Lower leg skin (tissue), 4 donors: ENCODE measurements at regions not wholly inside any gene's neighbourhood (a gene's known extent, or its start where the extent isn't known, plus 50 kb on each side); places are given as distances from the start of the nearest gene placed in this dataset.
"Not testable (repeated sequence)": the region's sequence is repeated elsewhere in the genome, so short reads cannot be mapped to it uniquely, and the experiment has no call there.

Experiments used
- DNase-seq, 2 donors: peaks; one replicate each; pipeline ENCODE4 v3.0.0-alpha.2; 2019; ENCODE audit warnings: low spot score in 2 of 2
- H3K4me3 ChIP-seq: fragments of 200-600 bp; sonication (generic); 2 replicates; pipeline ENCODE4 v1.5.1; 2017; ENCODE audit warnings: mild to moderate bottlenecking, low read depth; ENCODE audit not compliant: poor library complexity, severe bottlenecking
- POLR2A ChIP-seq, 2 donors: fragments of 450-650 bp; IDR thresholded peaks; one replicate each; pipeline ENCODE4 v1.6.1; 2016 to 2017; ENCODE audit warnings: antibody characterized with exemption in 2 of 2, mild to moderate bottlenecking in 1 of 2, moderate library complexity in 1 of 2
- WGBS, 2 donors: methylation state at CpG; one replicate each; pipeline ENCODE4 v1.1.5; 2018; 5-methylcytosine and 5-hydroxymethylcytosine counted together
- intact Hi-C: fragments of 100-400 bp; cut with DNase I; formaldehyde crosslinking; loops from one replicate; pipeline ENCODE4 v1.15.0; 2023; ENCODE audit warnings: low total_unique reads
- TF ChIP-seq, protein P1 (sequence below), 3 donors: fragments of 450-650 bp; IDR thresholded peaks; one replicate each; pipeline ENCODE4 v1.5.1; 2016; ENCODE audit warnings: antibody characterized with exemption in 3 of 3, mild to moderate bottlenecking in 3 of 3, moderate library complexity in 2 of 3

DNA sequence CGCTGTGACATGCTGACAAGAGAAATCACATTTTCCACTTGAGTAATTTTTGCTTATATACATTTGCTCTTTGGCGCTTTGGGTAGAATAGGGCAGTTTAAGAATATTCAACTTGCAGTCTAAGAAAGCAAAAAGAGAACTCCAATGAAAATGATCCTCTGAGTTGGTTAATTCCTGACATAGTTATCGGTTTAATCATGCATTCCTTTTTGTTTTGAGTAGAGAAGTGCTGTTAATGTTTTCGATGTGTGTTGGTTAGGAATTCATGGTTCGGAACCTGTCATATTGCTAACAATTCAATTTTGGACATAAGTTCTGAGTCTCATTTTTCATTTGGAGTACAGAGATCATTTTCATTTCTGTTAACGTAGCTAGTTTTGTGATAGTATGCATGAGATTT, 700.6 kb upstream of the PITX2 start:
- WGBS, 2 donors = 67 to 71% methylated on average over 6 of the region's 6 CpGs
- intact Hi-C loops = no loop called here
- H3K4me3 ChIP-seq = no peak overlapping the region
- TF ChIP-seq, protein P1, sequence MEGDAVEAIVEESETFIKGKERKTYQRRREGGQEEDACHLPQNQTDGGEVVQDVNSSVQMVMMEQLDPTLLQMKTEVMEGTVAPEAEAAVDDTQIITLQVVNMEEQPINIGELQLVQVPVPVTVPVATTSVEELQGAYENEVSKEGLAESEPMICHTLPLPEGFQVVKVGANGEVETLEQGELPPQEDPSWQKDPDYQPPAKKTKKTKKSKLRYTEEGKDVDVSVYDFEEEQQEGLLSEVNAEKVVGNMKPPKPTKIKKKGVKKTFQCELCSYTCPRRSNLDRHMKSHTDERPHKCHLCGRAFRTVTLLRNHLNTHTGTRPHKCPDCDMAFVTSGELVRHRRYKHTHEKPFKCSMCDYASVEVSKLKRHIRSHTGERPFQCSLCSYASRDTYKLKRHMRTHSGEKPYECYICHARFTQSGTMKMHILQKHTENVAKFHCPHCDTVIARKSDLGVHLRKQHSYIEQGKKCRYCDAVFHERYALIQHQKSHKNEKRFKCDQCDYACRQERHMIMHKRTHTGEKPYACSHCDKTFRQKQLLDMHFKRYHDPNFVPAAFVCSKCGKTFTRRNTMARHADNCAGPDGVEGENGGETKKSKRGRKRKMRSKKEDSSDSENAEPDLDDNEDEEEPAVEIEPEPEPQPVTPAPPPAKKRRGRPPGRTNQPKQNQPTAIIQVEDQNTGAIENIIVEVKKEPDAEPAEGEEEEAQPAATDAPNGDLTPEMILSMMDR (IDR thresholded peaks at IDR 0.05) = no peak
- no peak for TF ChIP-seq POLR2A (IDR thresholded peaks at IDR 0.05)
- DNase-seq = no peak

DNA sequence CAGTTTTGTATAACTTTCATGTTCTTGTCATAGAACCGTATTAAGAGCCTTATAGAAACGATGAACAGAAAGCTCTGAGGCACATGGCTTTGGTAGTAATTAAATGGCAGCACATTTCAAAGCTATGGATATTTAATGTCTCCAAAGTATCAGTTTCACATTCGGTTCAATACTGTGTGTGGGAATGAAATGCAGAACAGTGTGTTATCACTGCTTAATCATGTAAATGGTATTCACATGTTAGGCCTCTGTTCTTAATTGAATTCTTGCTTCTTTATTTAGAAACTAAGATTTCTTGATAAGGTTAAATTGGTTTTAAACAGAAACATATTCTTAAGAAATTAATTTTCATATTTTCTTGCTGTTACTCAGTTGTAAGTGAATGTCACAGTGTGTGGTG, 701.0 kb upstream of the PITX2 start:
- H3K4me3 ChIP-seq = no peak overlapping the region
- no peak for DNase-seq
- 75 to 76% methylated on average over 3 of the region's 3 CpGs for WGBS, 2 donors
- intact Hi-C loops = no loop called here
- TF ChIP-seq POLR2A (IDR thresholded peaks at IDR 0.05) = no peak
- TF ChIP-seq, protein P1 (IDR thresholded peaks at IDR 0.05) = no peak

DNA sequence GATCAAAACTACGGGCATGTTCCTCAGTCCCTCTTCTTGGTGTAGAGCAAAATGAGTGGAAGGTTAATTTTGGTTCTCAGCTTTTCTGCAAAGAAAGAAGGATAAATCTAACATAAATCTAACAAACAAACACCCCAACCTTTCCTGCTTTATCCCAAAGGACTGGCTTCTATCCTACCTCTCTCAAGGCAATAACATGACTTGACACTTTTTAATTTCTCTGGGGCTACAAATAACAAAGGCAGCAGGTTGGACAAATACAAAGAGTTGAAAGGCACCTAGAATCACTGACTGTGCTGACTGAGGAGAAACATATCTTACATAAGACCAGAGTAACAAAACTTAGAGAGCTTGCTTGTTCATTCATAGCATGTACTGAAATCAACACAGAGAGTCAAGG, 703.6 kb upstream of the PITX2 start:
- DNase-seq = no peak
- intact Hi-C loops = no loop called here
- TF ChIP-seq, protein P1 (IDR thresholded peaks at IDR 0.05) = no peak
- no peak for TF ChIP-seq POLR2A (IDR thresholded peaks at IDR 0.05)
- 80 to 94% methylated on average over 1 of the region's 1 CpG for WGBS, 2 donors
- H3K4me3 ChIP-seq = no peak overlapping the region

DNA sequence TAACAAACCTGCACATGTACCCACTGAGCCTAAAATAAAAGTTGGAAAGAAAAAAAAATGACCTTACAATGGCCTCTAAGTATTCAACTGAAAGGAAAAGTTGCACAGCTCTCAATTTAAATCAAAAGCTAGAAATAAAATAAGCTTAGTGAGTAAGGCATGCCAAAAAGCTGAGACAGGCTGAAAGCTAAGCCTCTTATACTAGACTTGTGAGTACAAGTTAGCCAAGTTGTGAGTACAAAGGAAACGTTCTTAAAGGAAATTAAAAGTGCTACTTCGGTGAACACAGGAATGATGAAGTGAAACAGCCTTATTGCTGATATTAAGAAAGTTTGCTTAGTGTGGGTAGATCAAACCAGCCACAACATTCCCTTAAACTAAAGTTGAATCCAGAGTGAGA, 707.9 kb upstream of the PITX2 start:
- TF ChIP-seq, protein P1 (IDR thresholded peaks at IDR 0.05) = no peak
- TF ChIP-seq POLR2A (IDR thresholded peaks at IDR 0.05) = no peak
- 30 to 38% methylated on average over 2 of the region's 2 CpGs for WGBS, 2 donors
- no peak for DNase-seq
- intact Hi-C loops = no loop called here
- no peak overlapping the region for H3K4me3 ChIP-seq

DNA sequence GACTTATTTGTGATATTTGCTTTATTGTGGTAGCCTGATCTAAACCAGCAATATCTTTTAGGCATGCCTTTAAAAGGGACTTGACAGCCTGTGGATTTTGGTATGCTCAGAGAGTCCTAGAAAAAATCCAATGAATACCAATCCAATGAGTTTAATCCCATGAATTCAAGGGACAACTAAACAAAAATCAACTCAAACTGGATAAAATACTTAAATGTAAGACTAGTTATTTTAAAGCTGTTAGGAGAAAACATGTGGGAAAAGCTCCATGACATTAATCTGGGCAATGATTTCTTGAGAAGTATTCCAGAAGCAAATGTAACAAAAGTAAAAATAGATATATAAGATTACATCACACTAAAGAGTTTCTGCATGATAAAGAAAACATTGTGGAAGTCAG, 711.5 kb upstream of the PITX2 start:
- no peak for DNase-seq
- TF ChIP-seq, protein P1 (IDR thresholded peaks at IDR 0.05) = no peak
- TF ChIP-seq POLR2A (IDR thresholded peaks at IDR 0.05) = no peak
- intact Hi-C loops = no loop called here
- no peak overlapping the region for H3K4me3 ChIP-seq

DNA sequence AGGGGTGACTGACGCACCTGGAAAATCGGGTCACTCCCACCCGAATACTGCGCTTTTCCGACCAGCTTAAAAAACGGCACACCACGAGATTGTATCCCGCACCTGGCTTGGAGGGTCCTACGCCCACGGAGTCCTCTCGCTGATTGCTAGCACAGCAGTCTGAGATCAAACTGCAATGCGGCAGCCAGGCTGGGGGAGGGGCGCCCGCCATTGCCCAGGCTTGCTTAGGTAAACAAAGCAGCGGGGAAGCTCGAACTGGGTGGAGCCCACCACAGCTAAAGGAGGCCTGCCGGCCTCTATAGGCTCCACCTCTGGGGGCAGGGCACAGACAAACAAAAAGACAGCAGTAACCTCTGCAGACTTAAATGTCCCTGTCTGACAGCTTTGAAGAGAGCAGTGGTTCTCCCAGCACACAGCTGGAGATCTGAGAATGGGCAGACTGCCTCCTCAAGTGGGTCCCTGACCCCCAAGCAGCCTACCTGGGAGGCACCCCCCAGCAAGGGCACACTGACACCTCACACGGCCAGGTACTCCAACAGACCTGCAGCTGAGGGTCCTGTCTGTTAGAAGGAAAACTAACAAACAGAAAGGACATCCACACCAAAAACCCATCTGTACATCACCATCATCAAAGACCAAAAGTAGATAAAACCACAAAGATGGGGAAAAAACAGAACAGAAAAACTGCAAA, 714.5 kb upstream of the PITX2 start:
- WGBS, 2 donors = 71 to 84% methylated on average over 18 of the region's 18 CpGs
- intact Hi-C loops, DNase-seq, H3K4me3 ChIP-seq: not testable (repeated sequence)
